ENCODE measurements at regions not wholly inside any gene's neighbourhood (a gene's known extent, or its start where the extent isn't known, plus 50 kb on each side); places are given as distances from the start of the nearest gene placed in this dataset.

DNA sequence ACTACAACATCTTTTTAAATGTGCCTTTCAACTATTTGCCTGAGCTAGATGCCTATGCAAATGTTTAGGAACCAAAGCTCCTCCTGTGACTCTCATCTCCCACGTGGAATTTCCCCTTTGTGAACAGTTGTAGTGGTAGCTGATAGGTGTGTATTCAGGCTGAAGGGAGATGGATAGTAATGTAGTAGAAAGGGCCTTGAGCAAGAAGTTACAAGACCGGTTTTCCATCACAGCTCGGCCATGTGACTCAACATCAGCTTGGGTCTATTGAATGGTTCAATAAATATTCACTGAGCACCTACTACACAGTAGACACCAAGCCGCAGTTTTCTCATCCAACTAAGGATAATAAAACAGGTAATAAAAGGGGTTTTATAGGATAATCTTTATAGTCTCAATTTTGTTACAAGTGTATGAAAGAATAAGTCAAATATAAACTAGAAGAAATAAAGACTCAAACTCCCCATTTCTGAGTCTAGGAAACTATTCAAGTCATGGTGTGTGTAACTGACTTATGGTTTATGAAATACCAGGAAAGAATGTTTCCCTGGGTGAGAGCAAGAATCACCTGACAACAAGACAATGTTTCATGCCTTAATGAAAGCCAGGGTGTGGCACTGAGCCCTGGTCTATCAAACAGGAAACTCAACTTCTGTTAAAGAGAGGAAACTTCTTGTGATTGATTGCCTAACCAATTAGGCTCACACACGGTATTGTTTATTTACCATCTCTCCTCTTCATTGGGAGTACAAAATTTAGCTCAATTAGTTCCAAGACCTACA lies 187.1 kb upstream of the SPEF2 start:
- in situ Hi-C loops (cut with HindIII; ENCODE audit: extremely low pct_ligation_motif_present, low pct_unique_long_range_greater_than_20kb) = no loop called here
- no peaks in the 10 kb centered on the region for H4K20me1 ChIP-seq (ENCODE audit: insufficient read depth, low read length)
- no peak overlapping the region for H3K4me3 ChIP-seq (replicated peaks in 1 of 3; ENCODE audit: insufficient read depth in 1 of 3, low read depth in 2 of 3, low read length in 3 of 3)
- FAIRE-seq (no peak), ATAC-seq (no peak), DNase-seq (ENCODE audit: low spot score) (no peak)
- no peak overlapping the region for H2AFZ ChIP-seq (ENCODE audit: low read length)
- no TSS peak for BruUV-seq (replicated peaks)
- H3K9ac ChIP-seq (ENCODE audit: insufficient read depth, low read depth, low read length) = no peak overlapping the region
- WGBS (ENCODE audit: low lambda C conversion rate) = 52% methylated on average over 5 of the region's 5 CpGs
- no peaks in the 10 kb centered on the region for H3K79me2 ChIP-seq (ENCODE audit: insufficient read depth, low read length)
- no peaks in the 10 kb centered on the region for H3K9me3 ChIP-seq (ENCODE audit: low read length)
- intact Hi-C loops (cut with micrococcal nuclease; ENCODE audit: unreplicated experiment) = no loop called here
- peaks cover 10% of the 10 kb centered on the region for H3K4me1 ChIP-seq (ENCODE audit: insufficient read depth, low read length)
- H3K4me2 ChIP-seq (ENCODE audit: low read depth, low read length) = no peak overlapping the region
- no peak overlapping the region for H3K27ac ChIP-seq (ENCODE audit: extremely low read length, insufficient read depth, low read length)
- CTCF ChIA-PET (ENCODE audit: low intra/inter-chr PET ratio, low total read pairs) = no interaction called here
- POLR2A ChIA-PET = no interaction called here
- peaks cover 0 to 1% of the 10 kb centered on the region in 2 experiments; a peak in 1 of 5 replicates for H3K27me3 ChIP-seq (ENCODE audit: control insufficient read depth in 1 of 2, insufficient read depth in 2 of 2, low read length in 2 of 2)
- no peaks in the 10 kb centered on the region for H3K36me3 ChIP-seq (replicated peaks in 1 of 2; ENCODE audit: control insufficient read depth in 1 of 2, insufficient read depth in 2 of 2, low read length in 2 of 2)
- TF ChIP-seq, protein P1, sequence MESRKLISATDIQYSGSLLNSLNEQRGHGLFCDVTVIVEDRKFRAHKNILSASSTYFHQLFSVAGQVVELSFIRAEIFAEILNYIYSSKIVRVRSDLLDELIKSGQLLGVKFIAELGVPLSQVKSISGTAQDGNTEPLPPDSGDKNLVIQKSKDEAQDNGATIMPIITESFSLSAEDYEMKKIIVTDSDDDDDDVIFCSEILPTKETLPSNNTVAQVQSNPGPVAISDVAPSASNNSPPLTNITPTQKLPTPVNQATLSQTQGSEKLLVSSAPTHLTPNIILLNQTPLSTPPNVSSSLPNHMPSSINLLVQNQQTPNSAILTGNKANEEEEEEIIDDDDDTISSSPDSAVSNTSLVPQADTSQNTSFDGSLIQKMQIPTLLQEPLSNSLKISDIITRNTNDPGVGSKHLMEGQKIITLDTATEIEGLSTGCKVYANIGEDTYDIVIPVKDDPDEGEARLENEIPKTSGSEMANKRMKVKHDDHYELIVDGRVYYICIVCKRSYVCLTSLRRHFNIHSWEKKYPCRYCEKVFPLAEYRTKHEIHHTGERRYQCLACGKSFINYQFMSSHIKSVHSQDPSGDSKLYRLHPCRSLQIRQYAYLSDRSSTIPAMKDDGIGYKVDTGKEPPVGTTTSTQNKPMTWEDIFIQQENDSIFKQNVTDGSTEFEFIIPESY (CRISPR knock-in tag; IDR thresholded peaks at IDR 0.05) = no peak
- TF ChIP-seq TEAD3 (CRISPR knock-in tag; optimal IDR thresholded peaks at IDR 0.05; ENCODE audit: borderline replicate concordance) = no peak
- no peak for TF ChIP-seq ZMYM3 (CRISPR knock-in tag; IDR thresholded peaks at IDR 0.05)
- TF ChIP-seq, protein P2, sequence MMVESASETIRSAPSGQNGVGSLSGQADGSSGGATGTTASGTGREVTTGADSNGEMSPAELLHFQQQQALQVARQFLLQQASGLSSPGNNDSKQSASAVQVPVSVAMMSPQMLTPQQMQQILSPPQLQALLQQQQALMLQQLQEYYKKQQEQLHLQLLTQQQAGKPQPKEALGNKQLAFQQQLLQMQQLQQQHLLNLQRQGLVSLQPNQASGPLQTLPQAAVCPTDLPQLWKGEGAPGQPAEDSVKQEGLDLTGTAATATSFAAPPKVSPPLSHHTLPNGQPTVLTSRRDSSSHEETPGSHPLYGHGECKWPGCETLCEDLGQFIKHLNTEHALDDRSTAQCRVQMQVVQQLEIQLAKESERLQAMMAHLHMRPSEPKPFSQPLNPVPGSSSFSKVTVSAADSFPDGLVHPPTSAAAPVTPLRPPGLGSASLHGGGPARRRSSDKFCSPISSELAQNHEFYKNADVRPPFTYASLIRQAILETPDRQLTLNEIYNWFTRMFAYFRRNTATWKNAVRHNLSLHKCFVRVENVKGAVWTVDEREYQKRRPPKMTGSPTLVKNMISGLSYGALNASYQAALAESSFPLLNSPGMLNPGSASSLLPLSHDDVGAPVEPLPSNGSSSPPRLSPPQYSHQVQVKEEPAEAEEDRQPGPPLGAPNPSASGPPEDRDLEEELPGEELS (CRISPR knock-in tag; IDR thresholded peaks at IDR 0.05) = no peak
- no peak for TF ChIP-seq GATAD1 (CRISPR knock-in tag; IDR thresholded peaks at IDR 0.05)
- TF ChIP-seq, protein P3, sequence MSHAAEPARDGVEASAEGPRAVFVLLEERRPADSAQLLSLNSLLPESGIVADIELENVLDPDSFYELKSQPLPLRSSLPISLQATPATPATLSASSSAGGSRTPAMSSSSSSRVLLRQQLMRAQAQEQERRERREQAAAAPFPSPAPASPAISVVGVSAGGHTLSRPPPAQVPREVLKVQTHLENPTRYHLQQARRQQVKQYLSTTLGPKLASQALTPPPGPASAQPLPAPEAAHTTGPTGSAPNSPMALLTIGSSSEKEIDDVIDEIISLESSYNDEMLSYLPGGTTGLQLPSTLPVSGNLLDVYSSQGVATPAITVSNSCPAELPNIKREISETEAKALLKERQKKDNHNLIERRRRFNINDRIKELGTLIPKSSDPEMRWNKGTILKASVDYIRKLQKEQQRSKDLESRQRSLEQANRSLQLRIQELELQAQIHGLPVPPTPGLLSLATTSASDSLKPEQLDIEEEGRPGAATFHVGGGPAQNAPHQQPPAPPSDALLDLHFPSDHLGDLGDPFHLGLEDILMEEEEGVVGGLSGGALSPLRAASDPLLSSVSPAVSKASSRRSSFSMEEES (CRISPR knock-in tag; IDR thresholded peaks at IDR 0.05) = no peak
- TF ChIP-seq, protein P4, sequence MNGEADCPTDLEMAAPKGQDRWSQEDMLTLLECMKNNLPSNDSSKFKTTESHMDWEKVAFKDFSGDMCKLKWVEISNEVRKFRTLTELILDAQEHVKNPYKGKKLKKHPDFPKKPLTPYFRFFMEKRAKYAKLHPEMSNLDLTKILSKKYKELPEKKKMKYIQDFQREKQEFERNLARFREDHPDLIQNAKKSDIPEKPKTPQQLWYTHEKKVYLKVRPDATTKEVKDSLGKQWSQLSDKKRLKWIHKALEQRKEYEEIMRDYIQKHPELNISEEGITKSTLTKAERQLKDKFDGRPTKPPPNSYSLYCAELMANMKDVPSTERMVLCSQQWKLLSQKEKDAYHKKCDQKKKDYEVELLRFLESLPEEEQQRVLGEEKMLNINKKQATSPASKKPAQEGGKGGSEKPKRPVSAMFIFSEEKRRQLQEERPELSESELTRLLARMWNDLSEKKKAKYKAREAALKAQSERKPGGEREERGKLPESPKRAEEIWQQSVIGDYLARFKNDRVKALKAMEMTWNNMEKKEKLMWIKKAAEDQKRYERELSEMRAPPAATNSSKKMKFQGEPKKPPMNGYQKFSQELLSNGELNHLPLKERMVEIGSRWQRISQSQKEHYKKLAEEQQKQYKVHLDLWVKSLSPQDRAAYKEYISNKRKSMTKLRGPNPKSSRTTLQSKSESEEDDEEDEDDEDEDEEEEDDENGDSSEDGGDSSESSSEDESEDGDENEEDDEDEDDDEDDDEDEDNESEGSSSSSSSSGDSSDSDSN (CRISPR knock-in tag; IDR thresholded peaks at IDR 0.05) = no peak
- TF ChIP-seq, protein P5, sequence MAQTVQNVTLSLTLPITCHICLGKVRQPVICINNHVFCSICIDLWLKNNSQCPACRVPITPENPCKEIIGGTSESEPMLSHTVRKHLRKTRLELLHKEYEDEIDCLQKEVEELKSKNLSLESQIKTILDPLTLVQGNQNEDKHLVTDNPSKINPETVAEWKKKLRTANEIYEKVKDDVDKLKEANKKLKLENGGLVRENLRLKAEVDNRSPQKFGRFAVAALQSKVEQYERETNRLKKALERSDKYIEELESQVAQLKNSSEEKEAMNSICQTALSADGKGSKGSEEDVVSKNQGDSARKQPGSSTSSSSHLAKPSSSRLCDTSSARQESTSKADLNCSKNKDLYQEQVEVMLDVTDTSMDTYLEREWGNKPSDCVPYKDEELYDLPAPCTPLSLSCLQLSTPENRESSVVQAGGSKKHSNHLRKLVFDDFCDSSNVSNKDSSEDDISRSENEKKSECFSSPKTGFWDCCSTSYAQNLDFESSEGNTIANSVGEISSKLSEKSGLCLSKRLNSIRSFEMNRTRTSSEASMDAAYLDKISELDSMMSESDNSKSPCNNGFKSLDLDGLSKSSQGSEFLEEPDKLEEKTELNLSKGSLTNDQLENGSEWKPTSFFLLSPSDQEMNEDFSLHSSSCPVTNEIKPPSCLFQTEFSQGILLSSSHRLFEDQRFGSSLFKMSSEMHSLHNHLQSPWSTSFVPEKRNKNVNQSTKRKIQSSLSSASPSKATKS (CRISPR knock-in tag; IDR thresholded peaks at IDR 0.05) = no peak
- no peak for TF ChIP-seq KDM3A (CRISPR knock-in tag; IDR thresholded peaks at IDR 0.05; ENCODE audit: low read depth)
- TF ChIP-seq SP1 (IDR thresholded peaks at IDR 0.05) = no peak
- no peak for TF ChIP-seq SP1 (CRISPR knock-in tag; IDR thresholded peaks at IDR 0.05)
- no peak for TF ChIP-seq MIXL1 (CRISPR knock-in tag; IDR thresholded peaks at IDR 0.05)
- no peak for TF ChIP-seq MEF2D (CRISPR knock-in tag; IDR thresholded peaks at IDR 0.05)

Measured in HepG2 (cell line).